Gastrocnemius medialis (tissue), 4 donors: ENCODE measurements at regions not wholly inside any gene's neighbourhood (a gene's known extent, or its start where the extent isn't known, plus 50 kb on each side); places are given as distances from the start of the nearest gene placed in this dataset.

Source experiments
- CTCF ChIP-seq, 5 experiments: fragments of 450-650 bp in 3 of 5; fragments of 200-600 bp in 2 of 5; sonication (generic) in 2 of 5; IDR thresholded peaks in 4 of 5; conservative IDR thresholded peaks in 1 of 5; 1 replicate in 4 of 5; 2 replicates in 1 of 5; pipeline ENCODE4 v1.5.1; 2016 to 2019; ENCODE audit warnings: antibody characterized with exemption in 5 of 5, mild to moderate bottlenecking in 3 of 5, moderate library complexity in 3 of 5
- POLR2A ChIP-seq, 2 donors: fragments of 450-650 bp; IDR thresholded peaks; one replicate each; pipeline ENCODE4 v1.6.1; 2017; ENCODE audit warnings: antibody characterized with exemption in 2 of 2, mild to moderate bottlenecking in 2 of 2, moderate library complexity in 2 of 2

GRCh38 chr7:52151559-52151958, 835.0 kb upstream of the COBL start:
- TF ChIP-seq CTCF (IDR thresholded peaks at IDR 0.05 in 4 of 5, conservative IDR thresholded peaks at IDR 0.05 in 1 of 5) (no peak), POLR2A (IDR thresholded peaks at IDR 0.05) (no peak)
